WTC11 (cell line): ENCODE measurements at regions not wholly inside any gene's neighbourhood (a gene's known extent, or its start where the extent isn't known, plus 50 kb on each side); places are given as distances from the start of the nearest gene placed in this dataset.

Experiments
- ATAC-seq: fragments of 200-7000 bp; cut with Tn5 transposase; 2 replicates; pipeline ENCODE4 v1.10.0; 2021; ENCODE audit warnings: mild to moderate bottlenecking, moderate library complexity
- CTCF ChIA-PET: fragments of 300-600 bp; sonication (Branson Sonifier 250); formaldehyde crosslinking; loops from one replicate; lab custom pipeline; 2021; ENCODE audit warnings: antibody characterized with exemption; lab: Charles Lee
- POLR2A ChIA-PET: fragments of 350-600 bp; sonication (Branson Sonifier 250); formaldehyde crosslinking; loops from one replicate; lab custom pipeline; 2021; ENCODE audit warnings: antibody characterized with exemption; lab: Charles Lee
- DNase-seq: peaks from one replicate; pipeline ENCODE4 v3.0.0; 2021; ENCODE audit warnings: low spot score
- H3K27ac Mint-ChIP-seq: 2 replicates; pipeline ENCODE4 v1.8.0; 2021; ENCODE audit warnings: mixed read lengths
- H3K27me3 Mint-ChIP-seq: 2 replicates; pipeline ENCODE4 v1.8.0; 2021; ENCODE audit warnings: low read depth, mild to moderate bottlenecking, moderate library complexity, mixed read lengths
- H3K36me3 Mint-ChIP-seq: 2 replicates; pipeline ENCODE4 v1.8.0; 2021; ENCODE audit warnings: mixed read lengths
- H3K4me1 Mint-ChIP-seq: 2 replicates; pipeline ENCODE4 v1.8.0; 2022; ENCODE audit warnings: mixed read lengths
- H3K4me3 Mint-ChIP-seq: 2 replicates; pipeline ENCODE4 v1.8.0; 2021; ENCODE audit warnings: mild to moderate bottlenecking, moderate library complexity, mixed read lengths
- H3K9me3 Mint-ChIP-seq: 2 replicates; pipeline ENCODE4 v1.8.0; 2021; ENCODE audit warnings: mixed read lengths
- AR ChIP-seq: fragments of 250-450 bp; sonication (Bioruptor Pico); IDR thresholded peaks from 2 replicates; pipeline ENCODE4 v1.9.0; 2021; ENCODE audit warnings: mild to moderate bottlenecking
- ATF2 ChIP-seq: sonication (generic); formaldehyde crosslinking; IDR thresholded peaks from 2 replicates; pipeline ENCODE4 v1.8.1; 2022; ENCODE audit warnings: low read depth, missing genetic modification reagents, borderline replicate concordance
- CREB1 ChIP-seq: sonication (generic); formaldehyde crosslinking; IDR thresholded peaks from 2 replicates; pipeline ENCODE4 v1.8.0; 2023; ENCODE audit warnings: mild to moderate bottlenecking, missing genetic modification reagents
- CTCF ChIP-seq: fragments of 200-600 bp; IDR thresholded peaks from 2 replicates; pipeline ENCODE4 v1.8.0; 2022; ENCODE audit warnings: antibody characterized with exemption
- ELF4 ChIP-seq: sonication (generic); formaldehyde crosslinking; IDR thresholded peaks from 2 replicates; pipeline ENCODE4 v1.8.1; 2022; ENCODE audit warnings: low read depth, mild to moderate bottlenecking, moderate library complexity, missing genetic modification reagents
- EMX1 ChIP-seq: fragments of 250-450 bp; sonication (Bioruptor Pico); IDR thresholded peaks from 2 replicates; pipeline ENCODE4 v1.8.0; 2021; ENCODE audit warnings: mild to moderate bottlenecking
- ERG ChIP-seq: fragments of 250-450 bp; sonication (Bioruptor Pico); IDR thresholded peaks from 2 replicates; pipeline ENCODE4 v1.8.0; 2021; ENCODE audit warnings: mild to moderate bottlenecking
- MYBL2 ChIP-seq: sonication (generic); formaldehyde crosslinking; IDR thresholded peaks from 2 replicates; pipeline ENCODE4 v1.8.1; 2023; ENCODE audit warnings: mild to moderate bottlenecking, moderate library complexity, missing genetic modification reagents
- RELA ChIP-seq: sonication (generic); formaldehyde crosslinking; IDR thresholded peaks from 2 replicates; pipeline ENCODE4 v1.8.1; 2022; ENCODE audit warnings: missing genetic modification reagents, mild to moderate bottlenecking, borderline replicate concordance
- SMAD4 ChIP-seq: sonication (generic); formaldehyde crosslinking; IDR thresholded peaks from 2 replicates; pipeline ENCODE4 v1.8.0; 2022; ENCODE audit warnings: mild to moderate bottlenecking, missing genetic modification reagents
- USF1 ChIP-seq: sonication (generic); formaldehyde crosslinking; IDR thresholded peaks from 2 replicates; pipeline ENCODE4 v1.8.0; 2022; ENCODE audit warnings: mild to moderate bottlenecking, missing genetic modification reagents
- USF2 ChIP-seq: sonication (generic); formaldehyde crosslinking; IDR thresholded peaks from 2 replicates; pipeline ENCODE4 v1.8.1; 2023; ENCODE audit warnings: mild to moderate bottlenecking, missing genetic modification reagents, moderate library complexity
- ZBTB43 ChIP-seq: sonication (generic); formaldehyde crosslinking; IDR thresholded peaks from 2 replicates; pipeline ENCODE4 v1.8.1; 2023; ENCODE audit warnings: mild to moderate bottlenecking, missing genetic modification reagents
- ZNF232 ChIP-seq: sonication (generic); formaldehyde crosslinking; IDR thresholded peaks from 2 replicates; pipeline ENCODE4 v1.8.0; 2022; ENCODE audit warnings: mild to moderate bottlenecking, missing genetic modification reagents
- ZNF671 ChIP-seq: fragments of 250-450 bp; sonication (Bioruptor Pico); IDR thresholded peaks from 2 replicates; pipeline ENCODE4 v1.8.0; 2021; ENCODE audit warnings: mild to moderate bottlenecking

- TF ChIP-seq ZBTB43 (CRISPR knock-in tag) = no peak
- TF ChIP-seq ZNF671 = no peak
- no peak for TF ChIP-seq CREB1 (CRISPR knock-in tag)
- no peak for TF ChIP-seq CTCF
Observed at GRCh38 chr11:116643521-116643920, 129.3 kb downstream of the BUD13 start (continued).

GRCh38 chr11:116642902-116643301 is 129.9 kb downstream of the BUD13 start:
- ChIA-PET CTCF (interaction anchor here (2.0 to 2.9 kb wide), 8 partner anchors 48 to 189 kb away, joined by 11 to 57 read pairs (median 22); no protein-coding TSS in a partner anchor), POLR2A (no interaction called here)
- ATAC-seq (no peak), DNase-seq (no peak)
- Mint-ChIP-seq H3K9me3 (peaks cover 5% of the 10 kb centered on the region), H3K4me1 (peaks cover 2% of the 10 kb centered on the region; the same call in 1 of the 2 replicates), H3K36me3 (no peaks in the 10 kb centered on the region), H3K27ac (no peak overlapping the region), H3K4me3 (no peak overlapping the region), H3K27me3 (no peaks in the 10 kb centered on the region; the same call in 1 of the 2 replicates)
- TF ChIP-seq MYBL2 (CRISPR knock-in tag) = no peak
- TF ChIP-seq USF1 (CRISPR knock-in tag) = no peak
- TF ChIP-seq EMX1 (CRISPR knock-in tag) = no peak
- no peak for TF ChIP-seq ATF2 (CRISPR knock-in tag)
- TF ChIP-seq ERG (CRISPR knock-in tag) = no peak
- no peak for TF ChIP-seq RELA (CRISPR knock-in tag)
- TF ChIP-seq ELF4 = no peak
- no peak for TF ChIP-seq USF2 (CRISPR knock-in tag)
- no peak for TF ChIP-seq SMAD4 (CRISPR knock-in tag)
- TF ChIP-seq AR (CRISPR knock-in tag) = no peak
- no peak for TF ChIP-seq ZNF232 (CRISPR knock-in tag)
